SU-DHL-6 (cell line): ENCODE measurements at regions not wholly inside any gene's neighbourhood (a gene's known extent, or its start where the extent isn't known, plus 50 kb on each side); places are given as distances from the start of the nearest gene placed in this dataset.

Experiments used
- H2AFZ ChIP-seq: fragments of 200-600 bp; sonication (generic); 2 replicates; pipeline ENCODE4 v1.6.1; 2014; ENCODE audit warnings: low read depth, mild to moderate bottlenecking, moderate library complexity, mixed read lengths, antibody characterized with exemption, low read length; ENCODE audit not compliant: severe bottlenecking
- H3F3A ChIP-seq: fragments of 200-600 bp; shearing (Covaris generic); 2 replicates; pipeline ENCODE4 v1.6.0; 2016; ENCODE audit warnings: antibody characterized with exemption, mild to moderate bottlenecking; ENCODE audit not compliant: insufficient read depth
- H3K27ac ChIP-seq: fragments of 200-600 bp; sonication (generic); 2 replicates; pipeline ENCODE4 v1.5.1; 2016; ENCODE audit warnings: low read depth, mild to moderate bottlenecking, low read length, moderate library complexity, mixed read lengths
- H3K27me3 ChIP-seq: fragments of 200-600 bp; sonication (generic), shearing (Covaris generic); 2 replicates; pipeline ENCODE4 v1.6.0; 2014; ENCODE audit warnings: mild to moderate bottlenecking, low read length
- H3K36me3 ChIP-seq: fragments of 200-600 bp; sonication (generic); 2 replicates; pipeline ENCODE4 v1.6.1; 2014; ENCODE audit warnings: mild to moderate bottlenecking, low read length, mixed read lengths
- H3K4me2 ChIP-seq: fragments of 300-600, 200-600 bp; shearing (Covaris generic), sonication (generic); 2 replicates; pipeline ENCODE4 v1.6.0; 2014; ENCODE audit warnings: low read length, low read depth, mild to moderate bottlenecking; ENCODE audit not compliant: poor library complexity, severe bottlenecking
- H3K4me3 ChIP-seq: fragments of 200-600 bp; sonication (generic); 2 replicates; pipeline ENCODE4 v1.5.1; 2014; ENCODE audit warnings: antibody characterized with exemption, low read length, mild to moderate bottlenecking, mixed read lengths; ENCODE audit not compliant: insufficient read depth, poor library complexity, severe bottlenecking
- H3K79me2 ChIP-seq: fragments of 200-600 bp; sonication (generic); 2 replicates; pipeline ENCODE4 v1.6.1; 2014; ENCODE audit warnings: mild to moderate bottlenecking, low read length, moderate library complexity; ENCODE audit not compliant: insufficient read depth
- H3K9ac ChIP-seq: fragments of 200-600 bp; sonication (generic); 2 replicates; pipeline ENCODE4 v1.7.0; 2014; ENCODE audit warnings: mild to moderate bottlenecking, low read length
- H3K9me2 ChIP-seq: fragments of 200-600 bp; sonication (generic); replicated peaks from 2 replicates; pipeline ENCODE4 v1.6.1; 2014; ENCODE audit warnings: low read length; ENCODE audit not compliant: insufficient read depth
- H3K9me3 ChIP-seq: fragments of 200-600 bp; sonication (generic); 2 replicates; pipeline ENCODE4 v1.6.1; 2014; ENCODE audit warnings: low read length, mixed read lengths; ENCODE audit not compliant: insufficient read depth
- H4K20me1 ChIP-seq: fragments of 200-600 bp; sonication (generic); 2 replicates; pipeline ENCODE4 v1.6.1; 2014; ENCODE audit warnings: low read depth, mild to moderate bottlenecking, antibody characterized with exemption, low read length, moderate library complexity, mixed read lengths
- CTCF ChIP-seq: fragments of 200-600 bp; sonication (generic); IDR thresholded peaks from one replicate; pipeline ENCODE4 v1.5.1; 2017; ENCODE audit warnings: antibody characterized with exemption, mild to moderate bottlenecking, low read length, moderate library complexity; ENCODE audit not compliant: insufficient read depth, poor library complexity, severe bottlenecking
- EZH2phosphoT487 ChIP-seq: fragments of 200-600 bp; sonication (generic), shearing (Covaris generic); conservative IDR thresholded peaks from 2 replicates; pipeline ENCODE4 v1.6.1; 2018; ENCODE audit warnings: mild to moderate bottlenecking, antibody characterized with exemption, low read length, moderate library complexity, mixed read lengths

GRCh38 chr4:13856387-13856786 lies 228.9 kb upstream of the BOD1L1 start:
- Histone ChIP-seq H3K27me3 (no peaks in the 10 kb centered on the region), H3K9me2 (no peaks in the 10 kb centered on the region), H3F3A (no peaks in the 10 kb centered on the region), H3K4me2 (no peak overlapping the region), H3K27ac (no peak overlapping the region), H3K36me3 (no peaks in the 10 kb centered on the region), H2AFZ (no peak overlapping the region), H4K20me1 (no peaks in the 10 kb centered on the region), H3K79me2 (no peaks in the 10 kb centered on the region), H3K9me3 (no peaks in the 10 kb centered on the region), H3K4me3 (no peak overlapping the region), H3K9ac (no peak overlapping the region)
- no peak for TF ChIP-seq CTCF
- TF ChIP-seq EZH2phosphoT487, result no peak

GRCh38 chr4:13857397-13857796 lies 229.9 kb upstream of the BOD1L1 start:
- Histone ChIP-seq H3K9ac (no peak overlapping the region), H2AFZ (no peak overlapping the region), H3K27me3 (no peaks in the 10 kb centered on the region), H3K4me3 (no peak overlapping the region), H4K20me1 (no peaks in the 10 kb centered on the region), H3K27ac (no peak overlapping the region), H3K79me2 (no peaks in the 10 kb centered on the region), H3K4me2 (no peak overlapping the region), H3K36me3 (no peaks in the 10 kb centered on the region), H3K9me3 (no peaks in the 10 kb centered on the region), H3F3A (no peaks in the 10 kb centered on the region), H3K9me2 (no peaks in the 10 kb centered on the region)
- TF ChIP-seq CTCF (no peak), EZH2phosphoT487 (no peak)

GRCh38 chr4:13857800-13858199 lies 230.3 kb upstream of the BOD1L1 start:
- Histone ChIP-seq H3K9me3 (no peaks in the 10 kb centered on the region), H3K9ac (no peak overlapping the region), H3K79me2 (no peaks in the 10 kb centered on the region), H3K27me3 (no peaks in the 10 kb centered on the region), H3K27ac (no peak overlapping the region), H2AFZ (no peak overlapping the region), H3K9me2 (no peaks in the 10 kb centered on the region), H4K20me1 (no peaks in the 10 kb centered on the region), H3K36me3 (no peaks in the 10 kb centered on the region), H3F3A (no peaks in the 10 kb centered on the region), H3K4me3 (no peak overlapping the region), H3K4me2 (no peak overlapping the region)
- TF ChIP-seq CTCF (no peak), EZH2phosphoT487 (no peak)

GRCh38 chr4:13859423-13859822 lies 231.9 kb upstream of the BOD1L1 start:
- Histone ChIP-seq H3K4me3 (no peak overlapping the region), H3K79me2 (no peaks in the 10 kb centered on the region), H3K9ac (no peak overlapping the region), H3K36me3 (no peaks in the 10 kb centered on the region), H2AFZ (no peak overlapping the region), H3K27me3 (no peaks in the 10 kb centered on the region), H3K9me2 (no peaks in the 10 kb centered on the region), H3K27ac (no peak overlapping the region), H4K20me1 (no peaks in the 10 kb centered on the region), H3K4me2 (no peak overlapping the region), H3K9me3 (no peaks in the 10 kb centered on the region), H3F3A (no peaks in the 10 kb centered on the region)
- no peak for TF ChIP-seq EZH2phosphoT487
- TF ChIP-seq CTCF, result no peak
